ENCODE measurements at regions not wholly inside any gene's neighbourhood (a gene's known extent, or its start where the extent isn't known, plus 50 kb on each side); places are given as distances from the start of the nearest gene placed in this dataset.

GRCh38 chr15:66846811-66847210 is 144.8 kb downstream of the SMAD6 start:
- no peaks in the 10 kb centered on the region for H3K79me2 ChIP-seq (ENCODE audit: insufficient read depth, low read length)
- no peak overlapping the region for H2AFZ ChIP-seq (ENCODE audit: low read depth, low read length, poor library complexity, severe bottlenecking)
- DNase-seq (ENCODE audit: low read depth, low spot score) (no peak), ATAC-seq (no peak)
- no peaks in the 10 kb centered on the region for H3K27me3 ChIP-seq (ENCODE audit: insufficient read depth, low read length)
- H3K36me3 ChIP-seq (ENCODE audit: control insufficient read depth in 1 of 2, insufficient read depth in 2 of 2, low read length in 2 of 2): no peaks in the 10 kb centered on the region
- H3K4me2 ChIP-seq (ENCODE audit: low read length): no peak overlapping the region
- H3K9ac ChIP-seq (ENCODE audit: low read length): no peak overlapping the region
- ChIA-PET POLR2A (no interaction called here), CTCF (interaction anchor here (1.5 kb wide), 2 partner anchors 70 to 72 kb away, joined by 3 to 4 read pairs; no protein-coding TSS in a partner anchor), RAD21 (ENCODE audit: low non-redundant PET in 1 of 2, low total read pairs in 2 of 2, uncharacterized antibody in 2 of 2, unreplicated experiment in 2 of 2) (no interaction called here)
- H3K9me3 ChIP-seq (ENCODE audit: control insufficient read depth in 1 of 2, insufficient read depth in 1 of 2, low read depth in 1 of 2, low read length in 2 of 2): no peaks in the 10 kb centered on the region
- BruUV-seq (replicated peaks): no TSS peak
- TF ChIP-seq ATF3 (IDR thresholded peaks at IDR 0.05): no peak
- TF ChIP-seq ZFX (IDR thresholded peaks at IDR 0.05): no peak
- no peak for TF ChIP-seq YY1 (IDR thresholded peaks at IDR 0.05; ENCODE audit: extremely low read depth, insufficient replicate concordance, low read depth, low read length)
- no peak overlapping the region for H3K27ac ChIP-seq (ENCODE audit: low read depth, low read length)
- no peaks in the 10 kb centered on the region for H4K20me1 ChIP-seq (ENCODE audit: insufficient read depth)
- H3K4me1 ChIP-seq (ENCODE audit: control insufficient read depth in 1 of 2, insufficient read depth in 2 of 2, low read length in 2 of 2): peaks cover 28 to 29% of the 10 kb centered on the region in 2 experiments
- H3K4me3 ChIP-seq (replicated peaks in 1 of 2; ENCODE audit: low read depth in 1 of 2, low read length in 2 of 2): no peak overlapping the region
- H3K9me2 ChIP-seq (ENCODE audit: insufficient read depth): no peaks in the 10 kb centered on the region
- intact Hi-C loops (cut with micrococcal nuclease): no loop called here

GRCh38 chr15:66847565-66847991 is 145.5 kb downstream of the SMAD6 start:
- RAD21 ChIA-PET (ENCODE audit: low non-redundant PET in 1 of 2, low total read pairs in 2 of 2, uncharacterized antibody in 2 of 2, unreplicated experiment in 2 of 2): no interaction called here
- DNase-seq (ENCODE audit: low read depth, low spot score) (no peak), ATAC-seq (no peak)
- Histone ChIP-seq H3K9me2 (ENCODE audit: insufficient read depth) (no peaks in the 10 kb centered on the region), H3K36me3 (ENCODE audit: control insufficient read depth in 1 of 2, insufficient read depth in 2 of 2, low read length in 2 of 2) (no peaks in the 10 kb centered on the region), H3K27me3 (ENCODE audit: insufficient read depth, low read length) (no peaks in the 10 kb centered on the region), H3K27ac (ENCODE audit: low read depth, low read length) (no peak overlapping the region), H3K9me3 (ENCODE audit: control insufficient read depth in 1 of 2, insufficient read depth in 1 of 2, low read depth in 1 of 2, low read length in 2 of 2) (no peaks in the 10 kb centered on the region), H3K4me2 (ENCODE audit: low read length) (no peak overlapping the region), H3K9ac (ENCODE audit: low read length) (no peak overlapping the region), H3K4me1 (ENCODE audit: control insufficient read depth in 1 of 2, insufficient read depth in 2 of 2, low read length in 2 of 2) (peaks cover 24 to 26% of the 10 kb centered on the region in 2 experiments), H3K79me2 (ENCODE audit: insufficient read depth, low read length) (no peaks in the 10 kb centered on the region), H2AFZ (ENCODE audit: low read depth, low read length, poor library complexity, severe bottlenecking) (no peak overlapping the region), H4K20me1 (ENCODE audit: insufficient read depth) (no peaks in the 10 kb centered on the region), H3K4me3 (replicated peaks in 1 of 2; ENCODE audit: low read depth in 1 of 2, low read length in 2 of 2) (no peak overlapping the region)
- CTCF ChIA-PET: interaction anchor here (1.5 kb wide), 1 partner anchor 70 kb away, joined by 3 read pairs; no protein-coding TSS in a partner anchor
- intact Hi-C loops (cut with micrococcal nuclease): no loop called here
- POLR2A ChIA-PET: no interaction called here
- BruUV-seq (replicated peaks): no TSS peak
- no peak for TF ChIP-seq RAD21 (IDR thresholded peaks at IDR 0.05; ENCODE audit: low read depth)
- TF ChIP-seq CTCF (IDR thresholded peaks at IDR 0.05 in 2 of 3, conservative IDR thresholded peaks at IDR 0.05 in 1 of 3; ENCODE audit: borderline replicate concordance in 1 of 3, insufficient read depth in 1 of 3, low read depth in 2 of 3, low read length in 2 of 3): no peak
- TF ChIP-seq EGR1 (IDR thresholded peaks at IDR 0.05; ENCODE audit: low read depth): no peak
- no peak for TF ChIP-seq ATF3 (IDR thresholded peaks at IDR 0.05)
- TF ChIP-seq YY1 (IDR thresholded peaks at IDR 0.05; ENCODE audit: extremely low read depth, insufficient replicate concordance, low read depth, low read length): no peak
- no peak for TF ChIP-seq POLR2A (IDR thresholded peaks at IDR 0.05; ENCODE audit: borderline replicate concordance, extremely low read depth, insufficient read depth, insufficient read length)
- no peak for TF ChIP-seq SIN3A (IDR thresholded peaks at IDR 0.05; ENCODE audit: low read depth)
